ENCODE measurements at regions not wholly inside any gene's neighbourhood (a gene's known extent, or its start where the extent isn't known, plus 50 kb on each side); places are given as distances from the start of the nearest gene placed in this dataset.
A peak's percentile ranks its signal among the peaks of the same experiment; 100 is the strongest.
"Not testable (repeated sequence)": the region's sequence is repeated elsewhere in the genome, so short reads cannot be mapped to it uniquely, and the experiment has no call there.

GRCh38 chr9:40097992-40098391, 742.5 kb downstream of the SPATA31A1 start:
- 58 to 65% methylated on average over 2 of the region's 2 CpGs for WGBS, 2 donors
- H3K4me3 ChIP-seq; H3K9me3 ChIP-seq; intact Hi-C loops (cut with DNase I); ATAC-seq; H3K36me3 ChIP-seq (replicated peaks in 1 of 2; ENCODE audit: insufficient read depth in 1 of 2, low read depth in 2 of 2); DNase-seq; H3K4me1 ChIP-seq; H3K27ac ChIP-seq; H3K27me3 ChIP-seq: not testable (repeated sequence)

- peak overlapping the region in 2 of 4 donors; percentile 66 to 68 for H3K27ac ChIP-seq
- H3K9me3 ChIP-seq; H3K36me3 ChIP-seq (replicated peaks in 1 of 2; ENCODE audit: insufficient read depth in 1 of 2, low read depth in 2 of 2); intact Hi-C loops (cut with DNase I); H3K4me1 ChIP-seq; H3K27me3 ChIP-seq: not testable (repeated sequence)
- DNase-seq (peak in 3 of 4 donors; percentile 36 to 71 (median 43)), ATAC-seq (peak; percentile 68)
- no CpG with 5 or more reads among the region's 71 CpGs for WGBS, 2 donors
- peak overlapping the region in 1 of 2 donors; percentile 41 for H3K4me3 ChIP-seq
These were observed 750.7 kb downstream of the SPATA31A1 start for GRCh38 chr9:40106003-40106782.

- H3K9me3 ChIP-seq; H3K27me3 ChIP-seq; H3K4me3 ChIP-seq; H3K4me1 ChIP-seq; H3K36me3 ChIP-seq (replicated peaks in 1 of 2; ENCODE audit: insufficient read depth in 1 of 2, low read depth in 2 of 2); intact Hi-C loops (cut with DNase I); DNase-seq; ATAC-seq: not testable (repeated sequence)
- no CpG with 5 or more reads among the region's 33 CpGs for WGBS, 2 donors
- H3K27ac ChIP-seq, result peak overlapping the region in 1 of 4 donors; percentile 68
These were observed 751.3 kb downstream of the SPATA31A1 start for GRCh38 chr9:40106783-40107248.

- H3K27me3 ChIP-seq; intact Hi-C loops (cut with DNase I); DNase-seq; H3K9me3 ChIP-seq; H3K4me3 ChIP-seq; H3K36me3 ChIP-seq (replicated peaks in 1 of 2; ENCODE audit: insufficient read depth in 1 of 2, low read depth in 2 of 2); H3K27ac ChIP-seq; H3K4me1 ChIP-seq; ATAC-seq: not testable (repeated sequence)
- WGBS, 2 donors, result 73% methylated on average over 6 of the region's 26 CpGs; no CpG with 5 or more reads in 1 of the 2 donors
These were observed 751.8 kb downstream of the SPATA31A1 start for GRCh38 chr9:40107251-40107650.

GRCh38 chr9:40108465-40108864, 753.0 kb downstream of the SPATA31A1 start:
- H3K36me3 ChIP-seq (replicated peaks in 1 of 2; ENCODE audit: insufficient read depth in 1 of 2, low read depth in 2 of 2); H3K9me3 ChIP-seq; ATAC-seq; H3K4me3 ChIP-seq; intact Hi-C loops (cut with DNase I); DNase-seq; H3K4me1 ChIP-seq; H3K27me3 ChIP-seq; H3K27ac ChIP-seq: not testable (repeated sequence)
- no CpG with 5 or more reads among the region's 30 CpGs for WGBS, 2 donors

GRCh38 chr9:40110751-40111150, 755.3 kb downstream of the SPATA31A1 start:
- H3K9me3 ChIP-seq; intact Hi-C loops (cut with DNase I); H3K4me3 ChIP-seq; H3K36me3 ChIP-seq (replicated peaks in 1 of 2; ENCODE audit: insufficient read depth in 1 of 2, low read depth in 2 of 2); H3K27me3 ChIP-seq; H3K27ac ChIP-seq; H3K4me1 ChIP-seq; ATAC-seq; DNase-seq: not testable (repeated sequence)
- no CpG with 5 or more reads among the region's 18 CpGs for WGBS, 2 donors

- H3K4me3 ChIP-seq; H3K27ac ChIP-seq; H3K36me3 ChIP-seq (replicated peaks in 1 of 2; ENCODE audit: insufficient read depth in 1 of 2, low read depth in 2 of 2); H3K9me3 ChIP-seq; H3K27me3 ChIP-seq; intact Hi-C loops (cut with DNase I); DNase-seq; H3K4me1 ChIP-seq; ATAC-seq: not testable (repeated sequence)
- WGBS, 2 donors, result no CpG with 5 or more reads among the region's 27 CpGs
These were observed 756.1 kb downstream of the SPATA31A1 start for GRCh38 chr9:40111571-40111970.

- H3K4me1 ChIP-seq; H3K27ac ChIP-seq; ATAC-seq; H3K27me3 ChIP-seq; intact Hi-C loops (cut with DNase I); H3K4me3 ChIP-seq; H3K36me3 ChIP-seq (replicated peaks in 1 of 2; ENCODE audit: insufficient read depth in 1 of 2, low read depth in 2 of 2); DNase-seq; H3K9me3 ChIP-seq: not testable (repeated sequence)
- no CpG with 5 or more reads among the region's 1 CpG for WGBS, 2 donors
These were observed 775.1 kb downstream of the SPATA31A1 start for GRCh38 chr9:40130598-40130997.

- peak; percentile 65 for ATAC-seq
- H3K4me1 ChIP-seq; H3K36me3 ChIP-seq (replicated peaks in 1 of 2; ENCODE audit: insufficient read depth in 1 of 2, low read depth in 2 of 2); intact Hi-C loops (cut with DNase I); H3K27ac ChIP-seq; H3K4me3 ChIP-seq; H3K27me3 ChIP-seq; DNase-seq; H3K9me3 ChIP-seq: not testable (repeated sequence)
- WGBS, 2 donors, result no CpG with 5 or more reads among the region's 1 CpG
These were observed 813.7 kb downstream of the SPATA31A1 start for GRCh38 chr9:40169204-40169603.

GRCh38 chr9:40173316-40173715, 817.8 kb downstream of the SPATA31A1 start:
- DNase-seq; H3K4me3 ChIP-seq; H3K27ac ChIP-seq; H3K36me3 ChIP-seq (replicated peaks in 1 of 2; ENCODE audit: insufficient read depth in 1 of 2, low read depth in 2 of 2); H3K4me1 ChIP-seq; H3K27me3 ChIP-seq; intact Hi-C loops (cut with DNase I); ATAC-seq; H3K9me3 ChIP-seq: not testable (repeated sequence)
- WGBS, 2 donors, result 43% methylated on average over 1 of the region's 4 CpGs; no CpG with 5 or more reads in 1 of the 2 donors

GRCh38 chr9:40174035-40174434, 818.6 kb downstream of the SPATA31A1 start:
- H3K27me3 ChIP-seq; H3K36me3 ChIP-seq (replicated peaks in 1 of 2; ENCODE audit: insufficient read depth in 1 of 2, low read depth in 2 of 2); H3K4me1 ChIP-seq; ATAC-seq; H3K4me3 ChIP-seq; intact Hi-C loops (cut with DNase I); DNase-seq; H3K9me3 ChIP-seq; H3K27ac ChIP-seq: not testable (repeated sequence)
- WGBS, 2 donors, result no CpG with 5 or more reads among the region's 4 CpGs

GRCh38 chr9:40177403-40177802, 821.9 kb downstream of the SPATA31A1 start:
- H3K4me3 ChIP-seq; H3K4me1 ChIP-seq; intact Hi-C loops (cut with DNase I); H3K27ac ChIP-seq; H3K9me3 ChIP-seq; H3K36me3 ChIP-seq (replicated peaks in 1 of 2; ENCODE audit: insufficient read depth in 1 of 2, low read depth in 2 of 2); H3K27me3 ChIP-seq: not testable (repeated sequence)
- DNase-seq, result peak in 1 of 4 donors; percentile 15
- ATAC-seq, result peak; percentile 24
- 24 to 39% methylated on average over 2 to 5 of the region's 23 CpGs for WGBS, 2 donors
